GM12878 (cell line): ENCODE measurements at regions not wholly inside any gene's neighbourhood (a gene's known extent, or its start where the extent isn't known, plus 50 kb on each side); places are given as distances from the start of the nearest gene placed in this dataset.
"Not testable (repeated sequence)": the region's sequence is repeated elsewhere in the genome, so short reads cannot be mapped to it uniquely, and the experiment has no call there.

Experiments
- ATAC-seq: fragments of 200-7000 bp; cut with Tn5 transposase; 3 replicates; pipeline ENCODE4 v1.9.1; 2020; ENCODE audit warnings: mild to moderate bottlenecking, moderate library complexity
- BruUV-seq: library from RNA; stranded (reverse); fragments of 400-500 nt; replicated peaks from 2 replicates; lab custom pipeline; 2021; lab: Mats Ljungman, UMichigan
- CTCF ChIA-PET: fragments of 300-600 bp; sonication (Branson Sonifier 250); formaldehyde crosslinking; extraction: SDS; loops from one replicate; lab custom pipeline; 2021; ENCODE audit warnings: inconsistent platforms; lab: Yijun Ruan, JAX
- POLR2A ChIA-PET: fragments of 350-600 bp; formaldehyde crosslinking; extraction: SDS; loops from one replicate; lab custom pipeline; 2021; ENCODE audit warnings: inconsistent platforms; lab: Charles Lee
- RAD21 ChIA-PET: fragments of 300-600 bp; sonication (Branson Sonifier 250); formaldehyde crosslinking; loops from one replicate; lab custom pipeline; 2023; ENCODE audit warnings: antibody characterized with exemption; ENCODE audit not compliant: unreplicated experiment; lab: Charles Lee
- SMC1A ChIA-PET: fragments of 300-600 bp; sonication (Branson Sonifier 250); formaldehyde crosslinking; loops from one replicate; lab custom pipeline; 2023; ENCODE audit not compliant: unreplicated experiment, uncharacterized antibody; lab: Charles Lee
- DNase-seq: peaks from one replicate; pipeline ENCODE4 v3.0.0-alpha.2; 2011; ENCODE audit warnings: low read depth, low spot score
- FAIRE-seq: peaks from 3 replicates; lab custom pipeline; 2011; peaks lifted over from hg19 to GRCh38; lab: Jason Lieb, UNC
- H2AFZ ChIP-seq: 2 replicates; pipeline ENCODE4 v1.6.0; 2011; ENCODE audit warnings: low read depth, low read length, control low read depth; ENCODE audit not compliant: control insufficient read depth
- H3K27ac ChIP-seq: 2 replicates; pipeline ENCODE4 v1.5.1; 2011; ENCODE audit warnings: control low read depth; ENCODE audit not compliant: control insufficient read depth, insufficient read depth
- H3K27me3 ChIP-seq, 2 experiments: replicated peaks in 1 of 2; 2 replicates each; pipeline versions ENCODE4 v1.6.0 to v1.6.1; 2011; ENCODE audit warnings: low read length in 1 of 2; ENCODE audit not compliant: control insufficient read depth in 2 of 2, insufficient read depth in 2 of 2
- H3K36me3 ChIP-seq, 2 experiments: 2 replicates each; pipeline ENCODE4 v1.5.1; 2011; ENCODE audit warnings: low read length in 1 of 2; ENCODE audit not compliant: control insufficient read depth in 2 of 2, insufficient read depth in 2 of 2
- H3K4me1 ChIP-seq: 2 replicates; pipeline ENCODE4 v1.6.1; 2011; ENCODE audit warnings: mild to moderate bottlenecking, low read length, moderate library complexity, mixed read lengths; ENCODE audit not compliant: control insufficient read depth, insufficient read depth
- H3K4me2 ChIP-seq: 2 replicates; pipeline ENCODE4 v1.6.0; 2011; ENCODE audit warnings: control low read depth; ENCODE audit not compliant: control insufficient read depth, insufficient read depth
- H3K4me3 ChIP-seq: fragments of 200-600 bp; sonication (generic); 2 replicates; pipeline ENCODE4 v1.5.1; 2016
- H3K79me2 ChIP-seq: 2 replicates; pipeline ENCODE4 v1.6.0; 2011; ENCODE audit warnings: low read length; ENCODE audit not compliant: control insufficient read depth, insufficient read depth
- H3K9ac ChIP-seq: 2 replicates; pipeline ENCODE4 v1.8.0; 2011; ENCODE audit warnings: low read length, control low read depth, mixed read lengths; ENCODE audit not compliant: control insufficient read depth, insufficient read depth
- H3K9me3 ChIP-seq: replicated peaks from 3 replicates; pipeline ENCODE4 v1.5.1; 2011; ENCODE audit warnings: mild to moderate bottlenecking, low read length; ENCODE audit not compliant: control insufficient read depth, insufficient read depth
- H4K20me1 ChIP-seq: 2 replicates; pipeline ENCODE4 v1.6.0; 2011; ENCODE audit not compliant: control insufficient read depth, insufficient read depth
- BACH1 ChIP-seq: fragments of 450-650 bp; IDR thresholded peaks from 2 replicates; pipeline ENCODE4 v1.6.1; 2017; ENCODE audit warnings: mild to moderate bottlenecking, borderline replicate concordance
- BHLHE40 ChIP-seq, 2 experiments: fragments of 450-650 bp in 1 of 2; IDR thresholded peaks; 2 replicates each; pipeline ENCODE4 v1.6.1; 2011 to 2017; ENCODE audit warnings: low read depth in 2 of 2, borderline replicate concordance in 1 of 2, improper control_type of control experiment in 1 of 2, low read length in 1 of 2, mild to moderate bottlenecking in 1 of 2
- CHD1 ChIP-seq: IDR thresholded peaks from 2 replicates; pipeline ENCODE4 v1.6.1; 2012; ENCODE audit warnings: low read depth, low read length, improper control_type of control experiment
- ETV6 ChIP-seq, 2 experiments: fragments of 450-650 bp in 1 of 2; IDR thresholded peaks in 1 of 2; conservative IDR thresholded peaks in 1 of 2; 2 replicates each; pipeline ENCODE4 v1.6.1; 2014; ENCODE audit warnings: antibody characterized with exemption in 1 of 2, borderline replicate concordance in 1 of 2, low read depth in 1 of 2, mild to moderate bottlenecking in 1 of 2, moderate library complexity in 1 of 2
- FOXK2 ChIP-seq: fragments of 450-650 bp; IDR thresholded peaks from 2 replicates; pipeline ENCODE4 v1.6.1; 2017; ENCODE audit warnings: mild to moderate bottlenecking, moderate library complexity
- HDAC2 ChIP-seq: fragments of 200-600 bp; sonication (generic); IDR thresholded peaks from 2 replicates; pipeline ENCODE4 v1.6.1; 2017
- HDGF ChIP-seq: fragments of 450-650 bp; IDR thresholded peaks from 2 replicates; pipeline ENCODE4 v1.6.1; 2016; ENCODE audit warnings: antibody characterized with exemption
- JUND ChIP-seq: IDR thresholded peaks from 2 replicates; pipeline ENCODE4 v1.6.1; 2012; ENCODE audit warnings: low read depth, mild to moderate bottlenecking, low read length, improper control_type of control experiment, moderate library complexity
- NR2C2 ChIP-seq: IDR thresholded peaks from 2 replicates; pipeline ENCODE4 v1.6.1; 2011; ENCODE audit warnings: borderline replicate concordance, low read depth; ENCODE audit not compliant: control insufficient read depth, insufficient read length
- RCOR1 ChIP-seq: conservative IDR thresholded peaks from 2 replicates; pipeline ENCODE4 v1.6.1; 2012; ENCODE audit warnings: low read depth, low read length, improper control_type of control experiment
- RELA ChIP-seq: fragments of 450-650 bp; IDR thresholded peaks from 2 replicates; pipeline ENCODE4 v1.8.0; 2014; ENCODE audit warnings: borderline replicate concordance; ENCODE audit not compliant: partially characterized antibody
- SMARCA5 ChIP-seq: fragments of 450-650 bp; IDR thresholded peaks from 2 replicates; pipeline ENCODE4 v1.6.1; 2017; ENCODE audit warnings: mild to moderate bottlenecking
- ZBTB40 ChIP-seq: fragments of 450-650 bp; IDR thresholded peaks from 2 replicates; pipeline ENCODE4 v1.6.1; 2016; ENCODE audit warnings: mild to moderate bottlenecking, moderate library complexity, borderline replicate concordance
- ZNF24 ChIP-seq: fragments of 450-650 bp; IDR thresholded peaks from 2 replicates; pipeline ENCODE4 v1.6.1; 2017; ENCODE audit warnings: antibody characterized with exemption, mild to moderate bottlenecking
- ZZZ3 ChIP-seq: IDR thresholded peaks from 2 replicates; pipeline ENCODE4 v1.6.1; 2011; ENCODE audit warnings: low read depth; ENCODE audit not compliant: control insufficient read depth, insufficient read length
- WGBS: methylation state at CpG from one replicate; pipeline ENCODE4 v1.1.6; 2016; ENCODE audit warnings: low lambda C conversion rate; ENCODE audit not compliant: insufficient replicate concordance, insufficient coverage; ENCODE audit errors: missing lambda C conversion rate; 5-methylcytosine and 5-hydroxymethylcytosine counted together
- in situ Hi-C: fragments of 300-500 bp; cut with MboI; formaldehyde crosslinking; loops from 9 replicates; pipeline ENCODE4 v1.14.3; 2018; ENCODE audit warnings: mixed read lengths
- intact Hi-C: fragments of 100-400 bp; cut with micrococcal nuclease; formaldehyde crosslinking; loops from one replicate; pipeline ENCODE4 v1.14.2; 2022; ENCODE audit not compliant: unreplicated experiment

GRCh38 chr7:52728683-52729082, 306.8 kb upstream of the POM121L12 start:
- H3K36me3 ChIP-seq, H3K27ac ChIP-seq, H3K27me3 ChIP-seq, H3K9ac ChIP-seq, H4K20me1 ChIP-seq, CTCF ChIA-PET, DNase-seq, intact Hi-C loops, BruUV-seq, SMC1A ChIA-PET, H3K4me3 ChIP-seq, in situ Hi-C loops, FAIRE-seq, H3K9me3 ChIP-seq, POLR2A ChIA-PET, H3K79me2 ChIP-seq, H3K4me1 ChIP-seq, ATAC-seq, RAD21 ChIA-PET, H3K4me2 ChIP-seq, H2AFZ ChIP-seq: not testable (repeated sequence)
- 5% methylated on average over 4 of the region's 5 CpGs for WGBS

- ChIA-PET POLR2A (interaction anchor here (0.5 kb wide), 1 partner anchor 15 kb away, joined by 4 read pairs; no protein-coding TSS in a partner anchor), CTCF (no interaction called here), SMC1A (no interaction called here), RAD21 (no interaction called here)
- no peak for ATAC-seq
- Histone ChIP-seq H3K9me3 (no peaks in the 10 kb centered on the region), H3K9ac (no peak overlapping the region), H3K79me2 (no peaks in the 10 kb centered on the region), H2AFZ (no peak overlapping the region), H3K4me1 (no peaks in the 10 kb centered on the region), H3K27me3 (no peaks in the 10 kb centered on the region), H3K4me2 (no peak overlapping the region), H4K20me1 (no peaks in the 10 kb centered on the region), H3K4me3 (no peak overlapping the region), H3K36me3 (no peaks in the 10 kb centered on the region), H3K27ac (no peak overlapping the region)
- FAIRE-seq = no peak
- no peak for DNase-seq
- in situ Hi-C loops (no loop called here), intact Hi-C loops (no loop called here)
- BruUV-seq = no TSS peak
- 0% methylated on average over 2 of the region's 2 CpGs for WGBS
- TF ChIP-seq CHD1 = no peak
- TF ChIP-seq ZBTB40 = no peak
- TF ChIP-seq BACH1 = no peak
- TF ChIP-seq ZZZ3 = no peak
- no peak for TF ChIP-seq ETV6 (conservative IDR thresholded peaks at IDR 0.05 in 1 of 2, IDR thresholded peaks at IDR 0.05 in 1 of 2; ENCODE audit: borderline replicate concordance in 1 of 2, low read depth in 1 of 2)
- TF ChIP-seq ZNF24 = no peak
- no peak for TF ChIP-seq HDAC2
- TF ChIP-seq HDGF = no peak
- TF ChIP-seq RCOR1 = no peak
- TF ChIP-seq FOXK2 = no peak
- TF ChIP-seq BHLHE40 (IDR thresholded peaks at IDR 0.05; ENCODE audit: borderline replicate concordance in 1 of 2, low read depth in 2 of 2, low read length in 1 of 2) = no peak
- TF ChIP-seq RELA = no peak
- no peak for TF ChIP-seq SMARCA5
- no peak for TF ChIP-seq JUND
- TF ChIP-seq NR2C2 = no peak
- TF ChIP-seq, all 136 proteins: peak for 0
Measured at GRCh38 chr7:52727632-52728031, 307.8 kb upstream of the POM121L12 start.
